ENCODE measurements at regions not wholly inside any gene's neighbourhood (a gene's known extent, or its start where the extent isn't known, plus 50 kb on each side); places are given as distances from the start of the nearest gene placed in this dataset.

DNA sequence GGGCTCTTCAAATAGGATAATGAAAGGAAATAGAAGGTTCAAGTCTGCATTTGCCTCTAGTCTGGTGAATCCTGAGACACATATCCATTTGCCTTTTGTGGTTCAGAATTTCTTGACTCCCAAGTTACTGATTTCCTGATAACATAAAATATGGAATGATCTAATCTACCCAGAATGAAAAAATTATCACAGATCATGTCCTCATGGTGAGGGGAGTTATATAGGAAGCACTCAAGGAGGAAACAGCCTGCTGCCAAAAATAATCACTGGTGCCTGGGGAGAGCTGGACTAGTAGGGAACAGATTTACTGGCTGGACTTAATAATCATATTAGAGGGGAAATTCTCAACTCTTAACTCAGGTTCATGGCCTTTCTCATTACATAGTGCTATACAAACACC lies 95.5 kb upstream of the STK17B start:
- Histone ChIP-seq H3K27ac (peak overlapping the region in 1 of 2 donors; percentile 29), H3K4me3 (no peak overlapping the region)
- TF ChIP-seq, protein P1, sequence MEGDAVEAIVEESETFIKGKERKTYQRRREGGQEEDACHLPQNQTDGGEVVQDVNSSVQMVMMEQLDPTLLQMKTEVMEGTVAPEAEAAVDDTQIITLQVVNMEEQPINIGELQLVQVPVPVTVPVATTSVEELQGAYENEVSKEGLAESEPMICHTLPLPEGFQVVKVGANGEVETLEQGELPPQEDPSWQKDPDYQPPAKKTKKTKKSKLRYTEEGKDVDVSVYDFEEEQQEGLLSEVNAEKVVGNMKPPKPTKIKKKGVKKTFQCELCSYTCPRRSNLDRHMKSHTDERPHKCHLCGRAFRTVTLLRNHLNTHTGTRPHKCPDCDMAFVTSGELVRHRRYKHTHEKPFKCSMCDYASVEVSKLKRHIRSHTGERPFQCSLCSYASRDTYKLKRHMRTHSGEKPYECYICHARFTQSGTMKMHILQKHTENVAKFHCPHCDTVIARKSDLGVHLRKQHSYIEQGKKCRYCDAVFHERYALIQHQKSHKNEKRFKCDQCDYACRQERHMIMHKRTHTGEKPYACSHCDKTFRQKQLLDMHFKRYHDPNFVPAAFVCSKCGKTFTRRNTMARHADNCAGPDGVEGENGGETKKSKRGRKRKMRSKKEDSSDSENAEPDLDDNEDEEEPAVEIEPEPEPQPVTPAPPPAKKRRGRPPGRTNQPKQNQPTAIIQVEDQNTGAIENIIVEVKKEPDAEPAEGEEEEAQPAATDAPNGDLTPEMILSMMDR (IDR thresholded peaks at IDR 0.05), result no peak
- no peak for DNase-seq (ENCODE audit: low spot score)

DNA sequence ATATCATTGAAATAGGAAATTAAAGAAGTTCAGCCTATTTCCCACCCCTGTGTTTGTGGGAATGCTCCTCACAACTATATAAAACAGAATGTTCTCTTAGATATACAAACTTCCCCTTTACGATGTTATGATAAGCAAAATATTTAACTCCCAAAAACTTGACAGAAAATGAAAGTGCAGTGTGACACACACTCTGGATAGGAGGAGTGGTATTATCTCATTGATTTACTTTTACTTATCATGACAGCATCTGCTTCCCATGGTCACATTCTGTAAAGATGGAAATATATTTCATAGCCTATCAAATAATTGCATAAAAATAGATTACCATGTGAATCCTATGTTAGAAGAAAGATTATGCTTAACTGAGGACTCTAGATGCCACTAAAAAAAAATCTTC lies 96.6 kb upstream of the STK17B start:
- DNase-seq (ENCODE audit: low spot score), result no peak
- TF ChIP-seq, protein P1 (IDR thresholded peaks at IDR 0.05), result no peak
- H3K4me3 ChIP-seq, result no peak overlapping the region
- peak overlapping the region; percentile 28 to 56 for H3K27ac ChIP-seq

DNA sequence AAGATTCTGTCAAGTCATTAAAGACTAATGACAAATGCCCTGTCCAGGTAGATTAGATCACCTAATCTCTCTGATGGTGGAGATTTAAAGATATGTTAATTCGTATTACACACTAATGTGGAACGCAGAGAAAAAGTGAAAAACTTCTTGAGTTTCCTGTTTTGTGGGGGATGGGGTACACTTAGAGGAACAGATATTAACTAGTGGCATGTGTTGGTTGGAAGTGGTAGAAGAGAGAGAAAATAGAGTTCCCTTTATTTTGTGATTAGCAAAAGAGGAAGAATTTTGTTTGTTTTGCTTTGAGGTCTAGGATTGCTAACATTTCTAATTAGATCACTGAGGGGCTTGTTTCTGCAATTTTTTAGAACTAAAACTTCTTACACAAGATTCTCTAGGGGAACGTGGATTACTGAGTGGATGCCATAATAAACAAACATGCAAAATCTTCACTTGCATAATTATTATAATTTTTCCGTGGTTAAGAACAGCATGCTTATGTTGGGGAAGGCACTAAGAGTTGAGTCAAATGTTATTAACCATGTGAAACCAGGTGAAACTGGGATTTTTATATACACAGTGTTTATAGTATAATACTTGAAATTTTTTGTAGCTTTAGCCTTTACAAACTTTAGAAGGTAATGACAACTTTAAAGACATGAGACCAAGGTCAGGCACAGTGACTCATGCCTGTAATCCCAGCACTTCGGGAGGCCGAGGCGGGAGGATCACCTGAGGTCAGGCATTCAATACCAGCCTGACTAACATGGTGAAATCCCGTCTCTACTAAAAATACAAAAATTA lies 97.4 kb upstream of the STK17B start:
- Histone ChIP-seq H3K27ac (peak overlapping the region; percentile 28 to 69), H3K4me3 (no peak overlapping the region)
- TF ChIP-seq, protein P1 (IDR thresholded peaks at IDR 0.05), result no peak
- DNase-seq (ENCODE audit: low spot score), result no peak

DNA sequence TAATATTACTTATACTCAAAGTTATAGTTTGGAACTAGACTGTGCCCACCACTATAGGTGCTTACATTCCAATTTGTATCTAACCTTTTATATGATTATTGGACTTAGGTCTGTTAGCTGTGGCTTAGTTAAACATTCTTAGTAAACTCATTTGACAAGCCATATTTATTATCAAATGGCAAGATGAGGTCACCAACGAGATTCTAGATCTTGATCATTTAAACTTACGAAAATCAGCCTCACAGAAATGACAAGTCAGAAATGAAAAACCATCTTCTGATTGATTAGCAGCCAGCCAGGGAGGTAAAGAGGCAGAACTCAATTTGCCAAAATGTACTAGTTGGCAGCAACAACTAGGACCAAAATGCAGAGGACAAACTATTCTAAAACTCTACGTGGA lies 100.4 kb upstream of the STK17B start:
- no peak overlapping the region for H3K4me3 ChIP-seq
- TF ChIP-seq, protein P1 (IDR thresholded peaks at IDR 0.05), result no peak

DNA sequence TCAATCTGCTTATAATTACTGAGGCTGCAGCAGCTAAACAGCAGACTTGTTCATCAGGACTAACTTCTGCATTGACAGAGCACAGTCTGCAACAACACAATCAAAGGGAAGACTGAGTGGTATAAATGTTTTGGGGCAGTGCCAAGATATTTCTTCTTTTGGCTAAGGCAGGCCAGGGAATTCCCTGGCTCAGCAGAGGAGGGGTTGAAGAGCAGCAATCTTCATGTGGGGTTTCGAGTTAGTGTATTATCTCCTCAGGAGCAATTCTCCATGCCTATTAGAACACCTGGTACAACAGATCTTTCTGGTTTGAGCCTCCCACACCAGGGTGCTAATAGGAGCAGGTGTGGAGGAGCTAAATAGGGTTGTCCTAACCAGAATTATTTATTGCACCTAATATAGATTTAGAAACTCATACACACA lies 103.0 kb upstream of the STK17B start:
- no peak overlapping the region for H3K4me3 ChIP-seq
- TF ChIP-seq, protein P1 (IDR thresholded peaks at IDR 0.05), result no peak
- DNase-seq (ENCODE audit: low spot score), result no peak
- no peak overlapping the region for H3K27ac ChIP-seq

More for the DNA sequence above, 100.4 kb upstream of the STK17B start:
- DNase-seq (ENCODE audit: low spot score), result no peak
- no peak overlapping the region for H3K27ac ChIP-seq

DNA sequence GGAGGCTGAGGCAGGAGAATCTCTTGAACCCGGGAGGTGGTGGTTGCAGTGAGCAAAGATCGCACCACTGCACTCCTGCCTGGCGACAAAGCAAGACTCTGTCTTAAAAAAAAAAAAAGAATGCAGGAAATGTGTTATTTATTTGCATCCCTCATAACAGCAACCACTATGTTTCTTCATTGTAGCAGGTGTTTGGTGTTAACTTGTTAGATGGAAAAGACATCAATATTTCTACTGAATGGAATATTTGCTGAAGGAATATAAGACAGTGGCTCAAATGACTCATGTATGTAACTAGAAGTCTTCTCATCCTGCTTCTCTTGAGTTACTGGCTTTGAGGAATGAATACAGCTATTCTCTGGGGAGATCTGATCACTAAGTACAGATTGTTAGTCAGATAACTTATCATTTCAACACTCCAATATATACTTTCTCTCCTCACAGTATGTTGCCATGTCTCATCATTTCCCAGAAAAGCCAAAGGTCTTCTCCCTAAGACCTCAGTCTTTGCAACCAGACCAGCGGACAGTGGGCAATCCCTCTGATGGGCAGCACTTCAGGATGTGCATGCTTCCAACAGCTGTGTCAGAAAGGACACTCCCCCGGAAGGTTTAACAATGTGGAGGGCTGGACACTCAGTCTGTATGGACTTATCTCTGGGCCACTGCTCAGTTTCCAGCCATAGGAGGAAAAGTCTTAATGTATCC lies 104.4 kb upstream of the STK17B start:
- TF ChIP-seq, protein P1 (IDR thresholded peaks at IDR 0.05), result no peak
- DNase-seq (ENCODE audit: low spot score), result no peak
- no peak overlapping the region for H3K4me3 ChIP-seq
- no peak overlapping the region for H3K27ac ChIP-seq

Measured in coronary artery (tissue), 2 donors.